ENCODE measurements at regions not wholly inside any gene's neighbourhood (a gene's known extent, or its start where the extent isn't known, plus 50 kb on each side); places are given as distances from the start of the nearest gene placed in this dataset.
"Not testable (repeated sequence)": the region's sequence is repeated elsewhere in the genome, so short reads cannot be mapped to it uniquely, and the experiment has no call there.

DNA sequence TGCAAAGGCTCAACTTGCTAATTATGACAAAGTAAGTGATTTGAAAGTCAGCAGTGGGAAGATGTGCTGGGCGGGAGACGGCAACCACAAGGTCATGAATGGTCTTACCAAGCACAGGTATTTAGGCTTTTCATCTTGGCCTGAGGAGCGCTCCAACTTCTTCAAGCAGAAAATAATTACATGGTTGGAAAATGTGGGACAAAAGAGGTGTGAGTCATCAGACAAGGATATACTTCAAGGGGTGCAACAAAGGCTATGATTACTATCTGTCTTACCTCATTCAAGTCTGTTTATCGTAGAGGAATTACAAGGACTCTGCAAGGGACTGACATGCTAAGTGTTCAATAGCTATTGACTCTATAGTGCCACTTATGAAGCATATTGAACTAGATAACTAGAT is 2005.7 kb downstream of the MRPL39 start:
- TF ChIP-seq, protein P1, sequence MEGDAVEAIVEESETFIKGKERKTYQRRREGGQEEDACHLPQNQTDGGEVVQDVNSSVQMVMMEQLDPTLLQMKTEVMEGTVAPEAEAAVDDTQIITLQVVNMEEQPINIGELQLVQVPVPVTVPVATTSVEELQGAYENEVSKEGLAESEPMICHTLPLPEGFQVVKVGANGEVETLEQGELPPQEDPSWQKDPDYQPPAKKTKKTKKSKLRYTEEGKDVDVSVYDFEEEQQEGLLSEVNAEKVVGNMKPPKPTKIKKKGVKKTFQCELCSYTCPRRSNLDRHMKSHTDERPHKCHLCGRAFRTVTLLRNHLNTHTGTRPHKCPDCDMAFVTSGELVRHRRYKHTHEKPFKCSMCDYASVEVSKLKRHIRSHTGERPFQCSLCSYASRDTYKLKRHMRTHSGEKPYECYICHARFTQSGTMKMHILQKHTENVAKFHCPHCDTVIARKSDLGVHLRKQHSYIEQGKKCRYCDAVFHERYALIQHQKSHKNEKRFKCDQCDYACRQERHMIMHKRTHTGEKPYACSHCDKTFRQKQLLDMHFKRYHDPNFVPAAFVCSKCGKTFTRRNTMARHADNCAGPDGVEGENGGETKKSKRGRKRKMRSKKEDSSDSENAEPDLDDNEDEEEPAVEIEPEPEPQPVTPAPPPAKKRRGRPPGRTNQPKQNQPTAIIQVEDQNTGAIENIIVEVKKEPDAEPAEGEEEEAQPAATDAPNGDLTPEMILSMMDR (IDR thresholded peaks at IDR 0.05; ENCODE audit: low read depth, low read length): no peak
- DNase-seq (ENCODE audit: extremely low read depth, low read depth): no peak

DNA sequence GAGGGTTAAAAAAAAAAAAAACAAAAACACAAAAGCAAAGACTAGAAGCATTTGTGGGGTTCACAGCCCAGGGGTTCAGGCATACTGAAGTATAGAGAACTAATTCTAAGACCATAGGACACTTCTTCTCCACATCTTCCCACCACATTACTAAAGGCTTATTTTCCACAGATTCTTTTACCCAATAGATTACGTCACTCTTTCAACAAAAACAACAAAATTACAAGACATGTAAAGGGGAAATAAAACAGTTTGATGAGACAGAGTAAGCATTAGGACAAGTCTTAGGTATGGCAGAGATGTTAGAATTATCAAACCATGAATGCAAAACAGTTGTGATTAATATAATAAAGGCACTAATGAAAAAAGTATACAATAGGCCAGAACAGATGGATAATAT is 2013.7 kb downstream of the MRPL39 start:
- TF ChIP-seq, protein P1 (IDR thresholded peaks at IDR 0.05; ENCODE audit: low read depth, low read length): no peak
- DNase-seq (ENCODE audit: extremely low read depth, low read depth): no peak

DNA sequence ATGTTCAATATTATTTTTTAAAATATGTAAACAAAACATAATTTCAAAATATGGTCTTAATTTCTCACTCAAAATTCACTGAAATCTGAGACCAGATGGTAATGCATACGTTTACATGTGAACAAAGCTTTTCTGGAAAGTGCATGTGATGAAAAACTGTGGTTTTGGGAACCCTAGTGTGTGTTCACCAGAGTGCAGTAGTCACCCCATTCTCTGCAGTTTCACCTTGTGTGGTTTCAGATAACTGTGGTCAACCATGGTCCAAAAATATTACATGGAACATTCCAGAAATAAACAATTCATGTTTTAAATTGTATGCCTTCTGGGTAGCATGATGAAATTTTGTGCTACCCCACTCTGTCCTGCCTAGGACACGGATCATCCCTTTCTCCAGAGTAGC is 2021.9 kb downstream of the MRPL39 start:
- TF ChIP-seq, protein P1 (IDR thresholded peaks at IDR 0.05; ENCODE audit: low read depth, low read length): no peak
- no peak for DNase-seq (ENCODE audit: extremely low read depth, low read depth)

DNA sequence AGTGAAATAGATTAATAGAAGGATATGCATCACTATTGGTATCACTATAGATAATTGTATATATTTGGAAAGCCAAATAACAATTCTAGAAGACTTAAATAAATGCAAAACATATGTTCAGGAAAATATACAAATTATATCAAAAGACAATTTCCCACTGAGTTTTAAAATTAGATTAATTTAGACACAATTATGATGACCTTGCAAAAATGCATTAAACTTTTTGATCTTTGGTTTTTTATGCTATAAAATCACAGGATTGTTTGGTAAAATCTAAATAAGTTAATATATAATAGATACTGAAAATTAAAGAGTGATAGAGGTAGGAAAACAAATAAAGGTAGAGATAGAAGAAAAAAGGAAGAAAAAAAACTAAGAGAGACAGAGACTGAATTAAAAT is 2027.7 kb downstream of the MRPL39 start:
- TF ChIP-seq, protein P1 (IDR thresholded peaks at IDR 0.05; ENCODE audit: low read depth, low read length): no peak
- DNase-seq (ENCODE audit: extremely low read depth, low read depth): no peak

DNA sequence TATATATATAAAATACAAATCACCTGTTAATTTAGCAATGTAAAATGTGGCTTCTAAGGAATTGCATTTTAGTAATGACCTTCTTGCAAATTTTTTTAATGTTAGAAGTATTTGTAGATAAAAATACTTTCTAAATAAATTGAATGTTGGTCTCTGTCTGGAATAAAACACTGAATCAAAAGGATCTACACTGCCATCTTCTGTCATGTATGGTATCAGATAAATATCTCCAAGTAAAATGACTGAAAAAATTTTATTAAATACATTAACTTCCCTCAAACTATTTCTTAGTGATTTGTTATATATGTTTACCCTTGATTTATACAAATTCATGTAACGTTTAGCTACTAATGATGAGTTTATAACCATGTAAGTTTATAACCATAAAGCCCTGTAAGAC is 2029.3 kb downstream of the MRPL39 start:
- no peak for DNase-seq (ENCODE audit: extremely low read depth, low read depth)
- TF ChIP-seq, protein P1 (IDR thresholded peaks at IDR 0.05; ENCODE audit: low read depth, low read length): no peak

DNA sequence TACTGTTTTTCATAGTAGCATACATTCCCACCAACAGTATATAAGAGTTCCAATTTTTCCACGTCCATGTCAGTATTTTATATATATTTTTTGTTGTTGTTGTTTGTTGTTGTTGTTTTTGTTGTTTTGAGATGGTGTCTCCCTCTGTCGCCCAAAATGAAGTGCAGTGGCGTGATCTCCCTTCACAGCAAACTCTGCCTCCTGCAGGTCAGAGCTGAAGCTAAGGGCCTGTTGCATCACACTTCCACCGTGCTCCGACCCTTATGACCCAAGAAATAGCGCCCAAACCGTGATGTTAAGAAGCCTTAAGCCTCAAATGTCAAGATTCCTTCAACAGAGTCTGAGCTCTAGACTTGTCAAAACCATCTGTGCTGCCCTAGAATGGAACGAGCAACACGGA is 2032.3 kb downstream of the MRPL39 start:
- TF ChIP-seq, protein P1 (IDR thresholded peaks at IDR 0.05; ENCODE audit: low read depth, low read length): no peak
- no peak for DNase-seq (ENCODE audit: extremely low read depth, low read depth)

DNA sequence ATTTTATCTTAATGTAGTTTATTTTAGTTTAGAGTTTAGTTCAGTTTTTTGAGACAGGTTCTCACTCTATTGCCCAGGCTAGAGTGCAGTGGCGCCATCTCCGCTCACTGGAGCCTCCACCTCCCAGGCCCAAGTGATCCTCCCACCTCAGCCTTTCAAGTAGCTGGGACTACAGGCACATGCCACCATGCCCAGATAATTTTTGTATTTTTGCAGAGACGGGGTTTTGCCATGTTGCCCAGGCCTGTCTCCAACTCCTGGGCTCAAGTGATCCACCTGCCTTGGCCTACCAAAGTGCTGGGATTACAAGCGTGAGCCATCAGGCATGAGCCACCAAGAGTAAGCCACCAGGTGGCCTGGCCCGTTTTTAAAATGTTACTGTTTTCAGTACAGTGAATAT is 2058.4 kb downstream of the MRPL39 start:
- DNase-seq (ENCODE audit: extremely low read depth, low read depth): not testable (repeated sequence)

DNA sequence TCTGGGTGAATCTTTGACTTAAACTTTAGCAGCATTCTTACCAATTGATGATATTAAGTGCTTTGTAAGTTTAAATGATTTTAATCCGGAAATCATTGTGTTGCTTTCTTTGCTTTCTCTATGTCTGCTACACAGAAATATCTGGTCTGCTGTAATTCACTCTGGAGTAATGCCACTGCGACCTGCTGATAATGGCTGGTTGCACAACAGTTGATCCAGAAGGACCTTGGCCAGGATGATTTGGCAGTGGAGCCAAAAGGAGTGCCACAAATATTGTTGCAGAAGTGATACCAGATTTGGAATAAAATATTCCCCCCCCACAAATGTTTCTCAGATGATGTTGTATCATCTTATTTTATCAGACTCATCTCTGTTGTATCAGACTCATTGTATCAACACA is 2063.9 kb downstream of the MRPL39 start:
- TF ChIP-seq, protein P1 (IDR thresholded peaks at IDR 0.05; ENCODE audit: low read depth, low read length): no peak
- no peak for DNase-seq (ENCODE audit: extremely low read depth, low read depth)

Measured in AG09319 (cell line).